IMR-90 (cell line): ENCODE measurements at regions not wholly inside any gene's neighbourhood (a gene's known extent, or its start where the extent isn't known, plus 50 kb on each side); places are given as distances from the start of the nearest gene placed in this dataset.

ENCODE experiments used
- ATAC-seq: fragments of 200-7000 bp; cut with Tn5 transposase; 2 replicates; pipeline ENCODE4 v1.9.1; 2020; ENCODE audit warnings: low read depth, mild to moderate bottlenecking, moderate library complexity
- BruUV-seq: library from RNA; stranded (reverse); fragments of 400-500 nt; replicated peaks from 2 replicates; lab custom pipeline; 2021; lab: Mats Ljungman, UMichigan
- CTCF ChIA-PET: fragments of 300-600 bp; formaldehyde crosslinking; extraction: SDS; loops from one replicate; lab custom pipeline; 2021; ENCODE audit warnings: antibody characterized with exemption; lab: Yijun Ruan, JAX
- POLR2A ChIA-PET: fragments of 300-600 bp; sonication (Branson Sonifier 250); formaldehyde crosslinking; loops from one replicate; lab custom pipeline; 2022; ENCODE audit warnings: antibody characterized with exemption; ENCODE audit not compliant: unreplicated experiment; lab: Charles Lee
- DNase-seq: peaks from one replicate; pipeline ENCODE4 v3.0.0; 2013
- H2AFZ ChIP-seq: replicated peaks from 2 replicates; pipeline ENCODE3; 2013; ENCODE audit warnings: low read length, mild to moderate bottlenecking; ENCODE audit not compliant: poor library complexity
- H2AK5ac ChIP-seq: 2 replicates; pipeline ENCODE4 v1.6.1; 2013; ENCODE audit warnings: low read depth, low read length, inconsistent platforms
- H2AK9ac ChIP-seq: replicated peaks from 2 replicates; pipeline ENCODE3; 2013; ENCODE audit warnings: mild to moderate bottlenecking, low read depth, low read length, moderate library complexity; ENCODE audit not compliant: poor library complexity
- H2BK120ac ChIP-seq: 2 replicates; pipeline ENCODE4 v1.6.1; 2013; ENCODE audit warnings: low read depth, low read length, inconsistent platforms
- H2BK15ac ChIP-seq: 3 replicates; pipeline ENCODE4 v1.6.1; 2013; ENCODE audit warnings: low read depth, low read length, inconsistent platforms
- H2BK20ac ChIP-seq: 2 replicates; pipeline ENCODE4 v1.6.1; 2013; ENCODE audit warnings: low read depth, mild to moderate bottlenecking, inconsistent platforms, low read length, moderate library complexity
- H2BK5ac ChIP-seq: 2 replicates; pipeline ENCODE4 v1.6.1; 2013; ENCODE audit warnings: mild to moderate bottlenecking, low read depth, low read length, inconsistent platforms; ENCODE audit not compliant: poor library complexity, severe bottlenecking
- H3K14ac ChIP-seq: replicated peaks from 2 replicates; pipeline ENCODE4 v1.6.1; 2013; ENCODE audit warnings: low read depth, low read length, inconsistent platforms
- H3K18ac ChIP-seq: 2 replicates; pipeline ENCODE4 v1.6.1; 2013; ENCODE audit warnings: low read depth, low read length, control low read depth
- H3K23ac ChIP-seq: 2 replicates; pipeline ENCODE4 v1.6.1; 2013; ENCODE audit warnings: low read depth, low read length, inconsistent platforms
- H3K27ac ChIP-seq: 2 replicates; pipeline ENCODE4 v1.5.1; 2013; ENCODE audit warnings: mild to moderate bottlenecking, control low read depth, low read length; ENCODE audit not compliant: insufficient read depth
- H3K27me3 ChIP-seq: 2 replicates; pipeline ENCODE4 v1.6.1; 2013; ENCODE audit warnings: low read length; ENCODE audit not compliant: control insufficient read depth, insufficient read depth
- H3K36me3 ChIP-seq: 2 replicates; pipeline ENCODE4 v1.6.1; 2013; ENCODE audit warnings: low read length, mixed read lengths; ENCODE audit not compliant: control insufficient read depth, insufficient read depth
- H3K4ac ChIP-seq: 2 replicates; pipeline ENCODE4 v1.6.1; 2013; ENCODE audit warnings: low read depth, low read length, inconsistent platforms
- H3K4me1 ChIP-seq: 2 replicates; pipeline ENCODE4 v1.6.1; 2013; ENCODE audit warnings: low read length, mixed read lengths; ENCODE audit not compliant: control insufficient read depth, insufficient read depth
- H3K4me2 ChIP-seq: 2 replicates; pipeline ENCODE4 v1.6.1; 2013; ENCODE audit warnings: low read depth, mild to moderate bottlenecking, control low read depth, low read length, moderate library complexity
- H3K4me3 ChIP-seq: 2 replicates; pipeline ENCODE4 v1.5.1; 2013; ENCODE audit warnings: low read depth, mild to moderate bottlenecking, control low read depth, low read length, moderate library complexity; ENCODE audit not compliant: insufficient read depth
- H3K56ac ChIP-seq: 2 replicates; pipeline ENCODE4 v1.6.1; 2013; ENCODE audit warnings: low read length, inconsistent platforms; ENCODE audit not compliant: insufficient read depth; ENCODE audit errors: extremely low read depth
- H3K79me1 ChIP-seq, 2 experiments: 2 replicates each; pipeline ENCODE4 v1.6.1; 2013; ENCODE audit warnings: low read length in 2 of 2, inconsistent platforms in 1 of 2, low read depth in 1 of 2
- H3K9ac ChIP-seq: 2 replicates; pipeline ENCODE4 v1.6.1; 2013; ENCODE audit warnings: low read depth, low read length, control low read depth
- H3K9me1 ChIP-seq: 2 replicates; pipeline ENCODE4 v1.6.1; 2013; ENCODE audit warnings: low read length, inconsistent platforms; ENCODE audit not compliant: insufficient read depth
- H3K9me3 ChIP-seq: 2 replicates; pipeline ENCODE4 v1.6.1; 2013; ENCODE audit warnings: low read length; ENCODE audit not compliant: control insufficient read depth, insufficient read depth
- H4K20me1 ChIP-seq: 2 replicates; pipeline ENCODE4 v1.6.1; 2013; ENCODE audit warnings: low read length, inconsistent platforms; ENCODE audit not compliant: insufficient read depth
- H4K5ac ChIP-seq: 2 replicates; pipeline ENCODE4 v1.6.1; 2013; ENCODE audit warnings: mild to moderate bottlenecking, low read depth, low read length, control low read depth
- H4K8ac ChIP-seq, 2 experiments: 2 replicates each; pipeline ENCODE4 v1.6.1; 2013; ENCODE audit warnings: low read depth in 2 of 2, low read length in 2 of 2, control low read depth in 1 of 2, inconsistent platforms in 1 of 2
- H4K91ac ChIP-seq: 2 replicates; pipeline ENCODE4 v1.6.1; 2013; ENCODE audit warnings: low read depth, low read length, inconsistent platforms; ENCODE audit not compliant: insufficient read depth
- BHLHE40 ChIP-seq: fragments of 150-350 bp; IDR thresholded peaks from 2 replicates; pipeline ENCODE4 v1.6.1; 2016; ENCODE audit warnings: mild to moderate bottlenecking, low read depth, low read length
- CEBPB ChIP-seq: IDR thresholded peaks from 2 replicates; pipeline ENCODE4 v1.6.1; 2012; ENCODE audit warnings: low read depth, low read length, improper control_type of control experiment
- CHD1 ChIP-seq: IDR thresholded peaks from 2 replicates; pipeline ENCODE4 v1.6.1; 2012; ENCODE audit warnings: low read depth, low read length, improper control_type of control experiment
- FOS ChIP-seq: fragments of 150-350 bp; IDR thresholded peaks from 2 replicates; pipeline ENCODE4 v1.6.1; 2016; ENCODE audit warnings: low read depth, low read length
- MAFK ChIP-seq: IDR thresholded peaks from 2 replicates; pipeline ENCODE4 v1.6.1; 2012; ENCODE audit warnings: low read depth, low read length, improper control_type of control experiment
- MAZ ChIP-seq: IDR thresholded peaks from 2 replicates; pipeline ENCODE4 v1.6.1; 2012; ENCODE audit warnings: low read depth, mild to moderate bottlenecking, low read length, improper control_type of control experiment, moderate library complexity, borderline replicate concordance
- MXI1 ChIP-seq: IDR thresholded peaks from 2 replicates; pipeline ENCODE4 v1.6.1; 2012; ENCODE audit warnings: low read depth, mild to moderate bottlenecking, low read length, moderate library complexity, borderline replicate concordance
- NFE2L2 ChIP-seq: fragments of 150-350 bp; IDR thresholded peaks from 2 replicates; pipeline ENCODE4 v1.6.1; 2016; ENCODE audit warnings: low read depth, mild to moderate bottlenecking, low read length
- POLR2A ChIP-seq: IDR thresholded peaks from 2 replicates; pipeline ENCODE4 v1.6.1; 2012; ENCODE audit warnings: mild to moderate bottlenecking, low read depth, low read length
- RAD21 ChIP-seq: IDR thresholded peaks from 2 replicates; pipeline ENCODE4 v1.6.1; 2012; ENCODE audit warnings: low read length, improper control_type of control experiment
- RCOR1 ChIP-seq: IDR thresholded peaks from 2 replicates; pipeline ENCODE4 v1.6.1; 2012; ENCODE audit warnings: mild to moderate bottlenecking, low read length, improper control_type of control experiment; ENCODE audit not compliant: insufficient replicate concordance
- RFX5 ChIP-seq: IDR thresholded peaks from 2 replicates; pipeline ENCODE4 v1.8.0; 2012; ENCODE audit warnings: low read depth, mild to moderate bottlenecking, low read length, moderate library complexity
- SMC3 ChIP-seq: fragments of 150-350 bp; IDR thresholded peaks from 2 replicates; pipeline ENCODE4 v1.6.1; 2016; ENCODE audit warnings: low read depth, mild to moderate bottlenecking, antibody characterized with exemption, low read length, moderate library complexity
- WGBS, 2 experiments: methylation state at CpG; one replicate each; pipeline versions ENCODE4 v1.1.5 to v1.1.7; 2013; ENCODE audit warnings: missing lambda C conversion rate in 2 of 2; ENCODE audit not compliant: insufficient read length in 1 of 2; ENCODE audit errors: extremely low coverage in 2 of 2; 5-methylcytosine and 5-hydroxymethylcytosine counted together
- dilution Hi-C: fragments of 300-500 bp; cut with HindIII; formaldehyde crosslinking; loops from one replicate; pipeline ENCODE4 v1.14.3; 2018; ENCODE audit warnings: low sequenced_read_pairs; ENCODE audit not compliant: unreplicated experiment
- in situ Hi-C: fragments of 300-500 bp; cut with MboI; formaldehyde crosslinking; loops from 3 replicates; pipeline ENCODE4 v1.14.3; 2019; ENCODE audit warnings: low sequenced_read_pairs, inconsistent platforms, mixed read lengths
- intact Hi-C: fragments of 100-400 bp; cut with micrococcal nuclease; formaldehyde crosslinking; loops from 2 replicates; pipeline ENCODE4 v1.10.0; 2022
- TF ChIP-seq, protein P1 (sequence below): conservative IDR thresholded peaks from 2 replicates; pipeline ENCODE4 v1.5.1; 2012; ENCODE audit warnings: mild to moderate bottlenecking, low read depth, low read length, improper control_type of control experiment
- TF ChIP-seq, protein P2 (sequence below): fragments of 150-350 bp; IDR thresholded peaks from 2 replicates; pipeline ENCODE4 v1.6.1; 2017; ENCODE audit warnings: mild to moderate bottlenecking, antibody characterized with exemption, low read length, low read depth
- TF ChIP-seq, protein P3 (sequence below): fragments of 150-350 bp; IDR thresholded peaks from 2 replicates; pipeline ENCODE4 v1.6.1; 2016; ENCODE audit warnings: low read depth, mild to moderate bottlenecking, low read length, moderate library complexity, borderline replicate concordance

DNA sequence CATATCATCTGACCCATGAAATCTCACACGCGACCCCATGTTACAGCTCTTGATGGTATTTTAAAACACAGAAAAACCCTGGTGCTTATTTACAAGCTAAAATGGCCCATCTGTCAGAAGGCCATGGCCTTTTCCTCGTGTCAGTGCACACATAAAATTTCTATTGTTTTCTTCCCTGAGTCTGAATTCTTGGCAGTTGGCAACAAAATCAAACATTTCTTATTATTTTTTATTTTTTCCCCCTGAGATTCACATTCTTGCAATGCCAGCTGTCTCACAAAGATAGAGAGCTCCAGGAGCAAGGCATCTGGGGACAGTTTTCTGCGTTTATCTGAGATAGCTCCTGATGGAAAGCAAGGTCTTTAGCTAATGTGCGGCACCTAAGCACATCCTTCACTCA is 818.1 kb upstream of the TMEM132C start:
- intact Hi-C loops, result no loop called here
- Histone ChIP-seq H4K5ac (no peak overlapping the region), H2AK5ac (no peak overlapping the region), H3K36me3 (no peaks in the 10 kb centered on the region), H3K14ac (no peak overlapping the region), H2BK5ac (no peak overlapping the region), H3K27ac (no peak overlapping the region), H2AFZ (no peak overlapping the region), H2AK9ac (no peak overlapping the region), H3K56ac (no peak overlapping the region), H3K79me1 (no peaks in the 10 kb centered on the region), H4K20me1 (no peaks in the 10 kb centered on the region), H2BK15ac (no peak overlapping the region), H3K18ac (no peak overlapping the region), H3K9me1 (no peaks in the 10 kb centered on the region), H3K4me1 (peaks cover 5% of the 10 kb centered on the region; the same call in 1 of the 2 replicates), H2BK20ac (no peak overlapping the region), H3K4me2 (no peak overlapping the region), H3K9me3 (peaks cover 7% of the 10 kb centered on the region; the same call in 1 of the 2 replicates), H3K4ac (no peak overlapping the region), H3K23ac (no peak overlapping the region), H3K4me3 (no peak overlapping the region), H4K91ac (no peak overlapping the region), H2BK120ac (no peak overlapping the region), H3K9ac (no peak overlapping the region), H4K8ac (no peak overlapping the region), H3K27me3 (no peaks in the 10 kb centered on the region)
- in situ Hi-C loops, result no loop called here
- no TSS peak for BruUV-seq
- ChIA-PET POLR2A (no interaction called here), CTCF (no interaction called here)
- WGBS, 2 experiments, result 86% methylated on average over 2 of the region's 5 CpGs; no CpG with 5 or more reads in 1 of the 2 experiments
- ATAC-seq (no peak), DNase-seq (no peak)
- dilution Hi-C loops, result no loop called here
- TF ChIP-seq FOS, result no peak
- no peak for TF ChIP-seq SMC3
- no peak for TF ChIP-seq RFX5
- no peak for TF ChIP-seq CEBPB
- TF ChIP-seq RAD21, result no peak
- TF ChIP-seq, protein P1, sequence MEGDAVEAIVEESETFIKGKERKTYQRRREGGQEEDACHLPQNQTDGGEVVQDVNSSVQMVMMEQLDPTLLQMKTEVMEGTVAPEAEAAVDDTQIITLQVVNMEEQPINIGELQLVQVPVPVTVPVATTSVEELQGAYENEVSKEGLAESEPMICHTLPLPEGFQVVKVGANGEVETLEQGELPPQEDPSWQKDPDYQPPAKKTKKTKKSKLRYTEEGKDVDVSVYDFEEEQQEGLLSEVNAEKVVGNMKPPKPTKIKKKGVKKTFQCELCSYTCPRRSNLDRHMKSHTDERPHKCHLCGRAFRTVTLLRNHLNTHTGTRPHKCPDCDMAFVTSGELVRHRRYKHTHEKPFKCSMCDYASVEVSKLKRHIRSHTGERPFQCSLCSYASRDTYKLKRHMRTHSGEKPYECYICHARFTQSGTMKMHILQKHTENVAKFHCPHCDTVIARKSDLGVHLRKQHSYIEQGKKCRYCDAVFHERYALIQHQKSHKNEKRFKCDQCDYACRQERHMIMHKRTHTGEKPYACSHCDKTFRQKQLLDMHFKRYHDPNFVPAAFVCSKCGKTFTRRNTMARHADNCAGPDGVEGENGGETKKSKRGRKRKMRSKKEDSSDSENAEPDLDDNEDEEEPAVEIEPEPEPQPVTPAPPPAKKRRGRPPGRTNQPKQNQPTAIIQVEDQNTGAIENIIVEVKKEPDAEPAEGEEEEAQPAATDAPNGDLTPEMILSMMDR, result no peak
- TF ChIP-seq, protein P2, sequence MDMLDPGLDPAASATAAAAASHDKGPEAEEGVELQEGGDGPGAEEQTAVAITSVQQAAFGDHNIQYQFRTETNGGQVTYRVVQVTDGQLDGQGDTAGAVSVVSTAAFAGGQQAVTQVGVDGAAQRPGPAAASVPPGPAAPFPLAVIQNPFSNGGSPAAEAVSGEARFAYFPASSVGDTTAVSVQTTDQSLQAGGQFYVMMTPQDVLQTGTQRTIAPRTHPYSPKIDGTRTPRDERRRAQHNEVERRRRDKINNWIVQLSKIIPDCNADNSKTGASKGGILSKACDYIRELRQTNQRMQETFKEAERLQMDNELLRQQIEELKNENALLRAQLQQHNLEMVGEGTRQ, result no peak
- TF ChIP-seq NFE2L2, result no peak
- TF ChIP-seq POLR2A, result no peak
- TF ChIP-seq MXI1, result no peak
- TF ChIP-seq MAFK, result no peak
- TF ChIP-seq, protein P3, sequence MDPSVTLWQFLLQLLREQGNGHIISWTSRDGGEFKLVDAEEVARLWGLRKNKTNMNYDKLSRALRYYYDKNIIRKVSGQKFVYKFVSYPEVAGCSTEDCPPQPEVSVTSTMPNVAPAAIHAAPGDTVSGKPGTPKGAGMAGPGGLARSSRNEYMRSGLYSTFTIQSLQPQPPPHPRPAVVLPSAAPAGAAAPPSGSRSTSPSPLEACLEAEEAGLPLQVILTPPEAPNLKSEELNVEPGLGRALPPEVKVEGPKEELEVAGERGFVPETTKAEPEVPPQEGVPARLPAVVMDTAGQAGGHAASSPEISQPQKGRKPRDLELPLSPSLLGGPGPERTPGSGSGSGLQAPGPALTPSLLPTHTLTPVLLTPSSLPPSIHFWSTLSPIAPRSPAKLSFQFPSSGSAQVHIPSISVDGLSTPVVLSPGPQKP, result no peak
- no peak for TF ChIP-seq CHD1
- TF ChIP-seq BHLHE40, result no peak
- TF ChIP-seq RCOR1, result no peak
- TF ChIP-seq MAZ, result no peak
